Lower leg skin (tissue), 4 donors: ENCODE measurements at regions not wholly inside any gene's neighbourhood (a gene's known extent, or its start where the extent isn't known, plus 50 kb on each side); places are given as distances from the start of the nearest gene placed in this dataset.

Source experiments
- DNase-seq, 2 donors: peaks; one replicate each; pipeline ENCODE4 v3.0.0-alpha.2; 2019; ENCODE audit warnings: low spot score in 2 of 2
- H3K4me3 ChIP-seq: fragments of 200-600 bp; sonication (generic); 2 replicates; pipeline ENCODE4 v1.5.1; 2017; ENCODE audit warnings: mild to moderate bottlenecking, low read depth; ENCODE audit not compliant: poor library complexity, severe bottlenecking
- POLR2A ChIP-seq, 2 donors: fragments of 450-650 bp; IDR thresholded peaks; one replicate each; pipeline ENCODE4 v1.6.1; 2016 to 2017; ENCODE audit warnings: antibody characterized with exemption in 2 of 2, mild to moderate bottlenecking in 1 of 2, moderate library complexity in 1 of 2
- WGBS, 2 donors: methylation state at CpG; one replicate each; pipeline ENCODE4 v1.1.5; 2018; 5-methylcytosine and 5-hydroxymethylcytosine counted together
- intact Hi-C: fragments of 100-400 bp; cut with DNase I; formaldehyde crosslinking; loops from one replicate; pipeline ENCODE4 v1.15.0; 2023; ENCODE audit warnings: low total_unique reads
- TF ChIP-seq, protein P1 (sequence below), 3 donors: fragments of 450-650 bp; IDR thresholded peaks; one replicate each; pipeline ENCODE4 v1.5.1; 2016; ENCODE audit warnings: antibody characterized with exemption in 3 of 3, mild to moderate bottlenecking in 3 of 3, moderate library complexity in 2 of 3

DNA sequence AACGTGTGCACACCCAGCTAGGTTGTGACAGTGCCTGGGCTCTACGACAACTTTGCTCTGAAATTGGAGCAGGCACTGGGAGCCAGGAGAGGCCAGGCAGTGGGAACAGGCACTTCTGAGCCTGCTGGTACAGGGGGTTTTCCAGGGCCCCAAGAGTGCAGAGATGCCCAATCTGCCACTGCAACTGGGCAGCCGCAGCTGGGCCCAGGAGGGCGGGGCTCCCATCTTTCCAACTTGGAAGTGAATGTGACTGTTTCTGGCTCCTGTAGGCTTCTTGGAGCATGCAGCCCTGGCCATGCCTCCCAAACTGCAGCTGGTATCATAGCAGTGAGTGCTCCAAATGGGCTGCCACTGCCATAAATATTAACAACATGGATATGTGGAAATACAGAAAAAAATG, 465.1 kb upstream of the PABPC4L start:
- 60 to 79% methylated on average over 2 of the region's 4 CpGs for WGBS, 2 donors
- no peak for DNase-seq
- no peak overlapping the region for H3K4me3 ChIP-seq
- TF ChIP-seq, protein P1, sequence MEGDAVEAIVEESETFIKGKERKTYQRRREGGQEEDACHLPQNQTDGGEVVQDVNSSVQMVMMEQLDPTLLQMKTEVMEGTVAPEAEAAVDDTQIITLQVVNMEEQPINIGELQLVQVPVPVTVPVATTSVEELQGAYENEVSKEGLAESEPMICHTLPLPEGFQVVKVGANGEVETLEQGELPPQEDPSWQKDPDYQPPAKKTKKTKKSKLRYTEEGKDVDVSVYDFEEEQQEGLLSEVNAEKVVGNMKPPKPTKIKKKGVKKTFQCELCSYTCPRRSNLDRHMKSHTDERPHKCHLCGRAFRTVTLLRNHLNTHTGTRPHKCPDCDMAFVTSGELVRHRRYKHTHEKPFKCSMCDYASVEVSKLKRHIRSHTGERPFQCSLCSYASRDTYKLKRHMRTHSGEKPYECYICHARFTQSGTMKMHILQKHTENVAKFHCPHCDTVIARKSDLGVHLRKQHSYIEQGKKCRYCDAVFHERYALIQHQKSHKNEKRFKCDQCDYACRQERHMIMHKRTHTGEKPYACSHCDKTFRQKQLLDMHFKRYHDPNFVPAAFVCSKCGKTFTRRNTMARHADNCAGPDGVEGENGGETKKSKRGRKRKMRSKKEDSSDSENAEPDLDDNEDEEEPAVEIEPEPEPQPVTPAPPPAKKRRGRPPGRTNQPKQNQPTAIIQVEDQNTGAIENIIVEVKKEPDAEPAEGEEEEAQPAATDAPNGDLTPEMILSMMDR (IDR thresholded peaks at IDR 0.05) = no peak
- TF ChIP-seq POLR2A (IDR thresholded peaks at IDR 0.05) = no peak
- intact Hi-C loops = no loop called here

DNA sequence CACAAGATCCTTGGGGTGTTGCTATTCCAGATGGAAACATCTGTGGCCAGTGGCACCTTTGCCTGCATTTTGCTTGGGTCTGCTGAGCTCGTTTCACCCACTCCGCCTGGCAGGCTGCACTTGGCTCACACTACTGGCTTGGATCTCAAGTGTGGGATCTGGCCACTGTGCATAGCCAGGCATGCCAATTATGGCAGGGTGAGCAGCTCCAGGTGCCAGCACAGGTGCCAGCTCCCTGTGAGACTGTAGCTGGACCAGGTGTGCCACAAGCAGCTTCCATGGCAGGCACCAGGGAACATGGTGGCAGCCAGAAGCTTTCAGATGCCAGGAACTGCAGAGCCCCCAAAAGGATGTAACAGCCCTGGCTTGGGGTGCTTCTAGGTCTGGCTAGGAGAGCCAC, 463.8 kb upstream of the PABPC4L start:
- intact Hi-C loops = no loop called here
- H3K4me3 ChIP-seq = no peak overlapping the region
- no peak for DNase-seq
- WGBS, 2 donors = 36 to 53% methylated on average over 2 of the region's 2 CpGs
- TF ChIP-seq, protein P1 (IDR thresholded peaks at IDR 0.05) = no peak
- TF ChIP-seq POLR2A (IDR thresholded peaks at IDR 0.05) = no peak

DNA sequence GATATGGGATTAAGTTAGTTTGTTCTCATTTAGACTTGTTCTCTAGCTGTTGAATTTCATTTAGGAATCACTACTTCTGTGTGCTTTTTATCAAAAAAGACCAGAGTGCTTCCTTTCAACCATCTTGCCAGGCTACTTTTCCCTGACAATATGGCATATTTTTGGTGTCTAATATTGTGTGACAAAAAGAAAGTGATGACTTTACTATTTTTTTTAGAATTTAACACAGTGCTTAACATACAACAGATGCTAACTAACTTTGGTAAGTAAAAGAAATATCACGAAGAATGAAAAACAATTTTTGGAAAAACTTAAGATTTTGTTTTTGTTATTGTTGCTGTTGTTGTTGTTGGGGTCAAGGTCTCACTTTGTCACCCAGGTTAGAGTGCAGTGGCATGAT, 462.2 kb upstream of the PABPC4L start:
- DNase-seq = no peak
- no peak for TF ChIP-seq POLR2A (IDR thresholded peaks at IDR 0.05)
- TF ChIP-seq, protein P1 (IDR thresholded peaks at IDR 0.05) = no peak
- no peak overlapping the region for H3K4me3 ChIP-seq
- intact Hi-C loops = loop anchor here (5.0 kb wide), 1 partner anchor 1144 kb away; no protein-coding TSS in a partner anchor
- 64 to 75% methylated on average over 1 of the region's 1 CpG for WGBS, 2 donors

DNA sequence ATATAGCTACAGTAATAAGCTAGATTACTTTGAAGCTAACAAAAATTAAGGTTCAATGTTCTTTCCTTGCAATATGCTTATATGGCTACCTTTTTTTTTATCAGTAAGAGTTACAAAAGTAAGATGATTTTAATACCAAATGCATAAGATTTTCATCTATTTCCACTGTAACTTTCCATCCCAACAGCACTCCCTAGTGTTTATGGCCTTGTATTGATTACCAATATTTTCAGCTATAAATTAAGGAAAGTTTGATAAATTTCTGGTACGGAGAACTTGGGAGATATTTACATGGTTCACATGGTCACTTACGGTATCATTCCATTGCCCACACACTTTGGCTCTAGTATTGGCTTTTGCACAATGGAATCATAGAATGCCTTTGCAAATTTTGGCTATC, 448.9 kb upstream of the PABPC4L start:
- DNase-seq = no peak
- no peak overlapping the region for H3K4me3 ChIP-seq
- intact Hi-C loops = no loop called here
- TF ChIP-seq POLR2A (IDR thresholded peaks at IDR 0.05) = no peak
- TF ChIP-seq, protein P1 (IDR thresholded peaks at IDR 0.05) = no peak
- WGBS, 2 donors = 78 to 79% methylated on average over 2 of the region's 2 CpGs

DNA sequence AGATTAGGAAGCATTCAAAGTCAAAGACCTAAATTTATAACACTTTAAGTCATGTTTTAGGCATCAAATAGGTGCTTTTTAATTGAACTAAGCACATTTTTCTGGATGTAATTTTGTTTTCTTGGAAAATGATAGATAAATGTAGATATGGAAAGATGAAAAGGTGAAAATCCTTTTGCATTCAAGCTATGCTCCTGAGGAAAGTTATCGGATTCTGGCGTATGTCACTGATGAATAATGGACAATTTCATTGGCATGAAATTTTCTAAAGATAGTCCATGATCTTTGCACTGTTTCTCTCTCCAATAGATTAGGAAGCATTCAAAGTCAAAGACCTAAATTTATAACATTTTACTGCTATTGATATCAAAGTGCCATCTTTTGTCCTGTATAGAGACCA, 444.2 kb upstream of the PABPC4L start:
- 96 to 100% methylated on average over 2 of the region's 2 CpGs for WGBS, 2 donors
- TF ChIP-seq, protein P1 (IDR thresholded peaks at IDR 0.05) = no peak
- no peak for TF ChIP-seq POLR2A (IDR thresholded peaks at IDR 0.05)
- no peak overlapping the region for H3K4me3 ChIP-seq
- DNase-seq = no peak
- intact Hi-C loops = no loop called here

DNA sequence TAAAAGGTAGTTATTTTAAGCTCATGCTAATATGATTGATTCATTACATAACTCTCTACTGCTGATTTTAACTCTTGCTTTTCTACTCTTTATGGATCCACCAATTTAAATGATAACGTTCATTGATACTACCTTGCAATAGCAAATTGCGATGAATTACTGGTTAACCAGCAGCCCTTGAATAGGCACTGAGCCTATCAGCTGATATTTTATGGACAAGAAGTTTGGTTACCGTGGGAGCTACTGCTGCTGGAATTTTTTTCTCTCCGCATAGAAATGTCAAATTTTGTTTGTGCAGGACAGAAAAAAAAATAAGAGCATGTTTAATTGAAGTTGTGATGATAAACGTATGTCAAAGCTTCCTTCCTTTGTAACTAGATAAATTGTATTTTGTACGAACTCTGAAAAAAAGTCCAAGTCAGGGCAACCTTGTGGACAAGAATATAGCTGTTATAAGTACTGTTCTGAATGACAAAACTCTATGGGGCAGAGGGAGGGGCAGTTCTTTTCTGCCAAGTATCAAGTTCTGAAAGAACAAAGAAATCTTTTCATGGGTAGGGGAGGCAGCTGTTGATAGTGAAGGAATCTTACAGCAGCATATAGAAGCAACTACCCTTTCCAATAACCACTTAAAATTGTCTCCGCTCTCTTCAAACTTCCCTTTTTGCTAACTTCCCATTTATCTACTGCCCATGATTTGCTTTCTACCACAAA, 434.9 kb upstream of the PABPC4L start:
- intact Hi-C loops = no loop called here
- 58% methylated on average over 7 of the region's 7 CpGs for WGBS, 2 donors
- no peak overlapping the region for H3K4me3 ChIP-seq
- TF ChIP-seq, protein P1 (IDR thresholded peaks at IDR 0.05) = no peak
- no peak for TF ChIP-seq POLR2A (IDR thresholded peaks at IDR 0.05)
- DNase-seq = no peak
